ENCODE measurements at regions not wholly inside any gene's neighbourhood (a gene's known extent, or its start where the extent isn't known, plus 50 kb on each side); places are given as distances from the start of the nearest gene placed in this dataset.
"Not testable (repeated sequence)": the region's sequence is repeated elsewhere in the genome, so short reads cannot be mapped to it uniquely, and the experiment has no call there.

DNA sequence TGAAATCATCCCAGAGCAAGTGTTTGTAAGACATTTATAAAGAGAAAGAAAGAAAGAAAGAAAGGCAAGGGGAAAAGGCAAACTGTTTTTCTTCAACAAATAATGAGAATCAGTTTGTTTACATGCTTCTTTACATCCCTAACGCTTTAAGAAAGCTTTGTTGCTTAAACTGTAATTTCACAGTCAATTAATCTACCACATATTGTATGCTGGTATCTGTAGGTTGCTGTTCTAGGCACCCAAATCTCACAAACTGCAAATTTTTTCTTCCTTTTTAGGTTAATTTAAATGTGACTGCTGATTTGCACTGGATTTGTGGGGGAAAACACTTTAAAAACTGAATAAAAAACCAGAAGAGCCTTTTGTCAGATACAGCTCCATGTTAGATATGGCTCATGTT lies 384.2 kb downstream of the ATP23 start:
- Histone ChIP-seq H3K4me1 (ENCODE audit: low read depth) (no peaks in the 10 kb centered on the region), H3K36me3 (no peaks in the 10 kb centered on the region), H3K27ac (no peak overlapping the region), H3K4me3 (no peak overlapping the region), H3K27me3 (no peaks in the 10 kb centered on the region), H3K9me3 (ENCODE audit: low read depth) (no peaks in the 10 kb centered on the region)
- TF ChIP-seq, protein P1, sequence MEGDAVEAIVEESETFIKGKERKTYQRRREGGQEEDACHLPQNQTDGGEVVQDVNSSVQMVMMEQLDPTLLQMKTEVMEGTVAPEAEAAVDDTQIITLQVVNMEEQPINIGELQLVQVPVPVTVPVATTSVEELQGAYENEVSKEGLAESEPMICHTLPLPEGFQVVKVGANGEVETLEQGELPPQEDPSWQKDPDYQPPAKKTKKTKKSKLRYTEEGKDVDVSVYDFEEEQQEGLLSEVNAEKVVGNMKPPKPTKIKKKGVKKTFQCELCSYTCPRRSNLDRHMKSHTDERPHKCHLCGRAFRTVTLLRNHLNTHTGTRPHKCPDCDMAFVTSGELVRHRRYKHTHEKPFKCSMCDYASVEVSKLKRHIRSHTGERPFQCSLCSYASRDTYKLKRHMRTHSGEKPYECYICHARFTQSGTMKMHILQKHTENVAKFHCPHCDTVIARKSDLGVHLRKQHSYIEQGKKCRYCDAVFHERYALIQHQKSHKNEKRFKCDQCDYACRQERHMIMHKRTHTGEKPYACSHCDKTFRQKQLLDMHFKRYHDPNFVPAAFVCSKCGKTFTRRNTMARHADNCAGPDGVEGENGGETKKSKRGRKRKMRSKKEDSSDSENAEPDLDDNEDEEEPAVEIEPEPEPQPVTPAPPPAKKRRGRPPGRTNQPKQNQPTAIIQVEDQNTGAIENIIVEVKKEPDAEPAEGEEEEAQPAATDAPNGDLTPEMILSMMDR (IDR thresholded peaks at IDR 0.05; ENCODE audit: low read depth, low read length), result no peak
- no peak for DNase-seq (ENCODE audit: low read depth in 1 of 2, low spot score in 1 of 2)

DNA sequence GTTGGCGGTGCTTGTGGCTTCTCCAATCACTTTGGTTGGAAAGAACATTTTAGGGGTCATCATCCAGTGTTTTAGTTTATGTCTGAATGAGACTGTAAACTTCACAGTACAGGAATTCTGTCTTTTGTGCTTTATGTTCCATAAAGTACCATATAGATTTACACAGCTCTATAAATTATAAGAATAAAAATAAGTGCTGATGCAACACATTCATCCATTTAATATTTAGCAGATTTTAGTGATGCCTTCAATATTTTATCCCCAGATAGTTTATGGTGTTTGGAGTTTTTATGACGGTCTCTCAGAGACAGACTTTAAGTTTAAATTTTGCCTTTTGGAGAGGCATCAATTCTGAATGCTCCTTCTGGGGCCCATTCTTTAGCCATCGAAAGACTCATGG lies 385.2 kb downstream of the ATP23 start:
- no peaks in the 10 kb centered on the region for H3K4me1 ChIP-seq (ENCODE audit: low read depth)
- no peaks in the 10 kb centered on the region for H3K9me3 ChIP-seq (ENCODE audit: low read depth)
- TF ChIP-seq, protein P1 (IDR thresholded peaks at IDR 0.05; ENCODE audit: low read depth, low read length), result no peak
- DNase-seq (ENCODE audit: low read depth in 1 of 2, low spot score in 1 of 2), result no peak
- H3K4me3 ChIP-seq, result no peak overlapping the region
- H3K27me3 ChIP-seq, result no peaks in the 10 kb centered on the region
- no peaks in the 10 kb centered on the region for H3K36me3 ChIP-seq
- no peak overlapping the region for H3K27ac ChIP-seq

DNA sequence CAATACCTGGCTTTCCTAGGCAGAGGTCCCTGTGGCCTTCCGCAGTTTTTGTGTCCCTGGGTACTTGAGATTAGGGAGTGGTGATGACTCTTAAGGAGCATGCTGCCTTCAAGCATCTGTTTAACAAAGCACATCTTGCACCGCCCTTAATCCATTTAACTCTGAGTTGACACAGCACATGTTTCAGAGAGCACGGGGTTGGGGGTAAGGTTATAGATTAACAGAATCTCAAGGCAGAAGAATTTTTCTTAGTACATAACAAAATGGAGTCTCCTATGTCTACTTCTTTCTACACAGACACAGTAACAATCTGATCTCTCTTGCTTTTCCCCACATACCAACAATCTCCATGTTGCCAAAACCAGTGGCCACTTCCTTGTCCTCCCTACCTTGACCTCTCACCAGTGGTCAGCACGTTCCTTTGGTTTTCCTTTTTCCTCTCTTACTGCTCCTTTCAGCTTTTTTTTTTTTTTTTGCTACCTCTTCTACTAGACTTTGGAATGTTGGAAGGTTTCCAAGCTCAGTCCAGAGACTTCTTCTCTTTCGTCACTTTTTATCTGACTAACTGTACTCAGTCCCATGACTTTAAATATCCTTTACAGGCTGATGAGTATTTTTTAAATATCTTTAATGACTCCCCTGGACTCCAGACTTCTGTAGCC lies 395.3 kb downstream of the ATP23 start:
- not testable (repeated sequence) for H3K36me3 ChIP-seq; H3K9me3 ChIP-seq (ENCODE audit: low read depth); H3K27ac ChIP-seq; H3K27me3 ChIP-seq; H3K4me3 ChIP-seq; H3K4me1 ChIP-seq (ENCODE audit: low read depth)
- DNase-seq (ENCODE audit: low read depth in 1 of 2, low spot score in 1 of 2), result peak; percentile 28 to 97

DNA sequence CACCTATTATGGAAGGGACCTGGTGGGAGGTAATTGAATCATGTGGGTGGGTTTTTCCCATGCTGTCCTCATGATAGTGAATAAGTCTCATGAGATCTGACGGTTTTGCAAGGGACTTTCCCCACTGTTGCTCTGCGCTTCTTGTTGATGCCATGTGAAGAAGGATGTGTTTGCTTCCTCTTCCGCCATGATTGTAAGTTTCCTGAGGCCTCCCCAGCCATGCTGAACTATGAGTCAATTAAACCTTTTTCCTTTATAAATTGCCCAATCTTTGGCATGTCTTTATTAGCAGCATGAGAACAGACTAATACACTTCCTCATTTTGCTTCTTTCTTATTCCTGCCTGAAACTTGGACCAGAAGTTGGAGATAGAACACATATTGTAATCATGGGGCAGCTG lies 396.2 kb downstream of the ATP23 start:
- H3K36me3 ChIP-seq; H3K27me3 ChIP-seq; H3K4me1 ChIP-seq (ENCODE audit: low read depth); H3K9me3 ChIP-seq (ENCODE audit: low read depth); H3K4me3 ChIP-seq; H3K27ac ChIP-seq: not testable (repeated sequence)
- peak in 1 of 2 donors; percentile 60 for DNase-seq (ENCODE audit: low read depth in 1 of 2, low spot score in 1 of 2)

DNA sequence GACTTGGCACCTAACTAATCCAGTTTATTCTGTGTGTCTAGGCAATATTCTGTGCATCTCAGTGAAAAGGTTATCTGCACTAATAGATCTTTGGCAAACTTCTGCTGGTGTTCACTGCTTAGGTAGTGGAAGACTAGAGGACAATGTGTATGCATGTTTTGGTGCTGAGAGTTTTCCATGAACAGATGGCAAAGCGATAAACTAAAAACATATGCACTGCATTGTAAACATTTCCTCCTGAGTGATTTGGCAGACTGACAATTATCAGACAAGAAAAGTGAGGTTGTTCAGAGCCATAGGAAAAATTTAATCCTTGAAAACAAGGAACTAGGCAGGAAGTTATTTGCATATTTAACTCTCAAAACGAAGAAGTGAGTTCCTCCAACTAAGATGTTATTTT lies 400.4 kb downstream of the ATP23 start:
- no peaks in the 10 kb centered on the region for H3K36me3 ChIP-seq
- peak in 1 of 2 donors; percentile 71 for DNase-seq (ENCODE audit: low read depth in 1 of 2, low spot score in 1 of 2)

DNA sequence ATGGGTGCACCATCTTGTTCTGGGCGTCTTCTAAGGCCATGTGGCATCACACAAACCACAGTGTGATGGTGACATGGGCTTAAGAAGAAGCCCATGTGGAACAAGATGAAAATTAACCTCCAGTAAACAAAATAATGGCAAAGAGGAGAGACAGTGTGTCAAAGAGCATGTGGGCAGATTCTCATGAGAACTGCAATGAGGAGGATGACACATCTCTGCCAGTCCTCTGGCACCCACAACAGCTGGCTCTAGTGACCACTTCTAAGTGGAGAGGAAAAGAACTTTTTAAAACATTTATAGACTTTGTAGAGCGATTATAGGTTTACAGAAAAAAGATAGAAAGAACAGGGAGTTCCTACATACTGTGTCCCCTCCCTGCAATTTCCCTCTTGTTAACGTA lies 401.4 kb downstream of the ATP23 start:
- no peak overlapping the region for H3K27ac ChIP-seq
- no peaks in the 10 kb centered on the region for H3K27me3 ChIP-seq
- no peaks in the 10 kb centered on the region for H3K9me3 ChIP-seq (ENCODE audit: low read depth)
- TF ChIP-seq, protein P1 (IDR thresholded peaks at IDR 0.05; ENCODE audit: low read depth, low read length), result no peak
- H3K4me3 ChIP-seq, result no peak overlapping the region
- no peaks in the 10 kb centered on the region for H3K4me1 ChIP-seq (ENCODE audit: low read depth)
- DNase-seq (ENCODE audit: low read depth in 1 of 2, low spot score in 1 of 2), result no peak
- no peaks in the 10 kb centered on the region for H3K36me3 ChIP-seq

More for the DNA sequence above, 400.4 kb downstream of the ATP23 start:
- H3K27ac ChIP-seq, result no peak overlapping the region
- H3K27me3 ChIP-seq, result no peaks in the 10 kb centered on the region
- H3K4me3 ChIP-seq, result no peak overlapping the region
- no peaks in the 10 kb centered on the region for H3K4me1 ChIP-seq (ENCODE audit: low read depth)
- TF ChIP-seq, protein P1 (IDR thresholded peaks at IDR 0.05; ENCODE audit: low read depth, low read length), result no peak
- no peaks in the 10 kb centered on the region for H3K9me3 ChIP-seq (ENCODE audit: low read depth)

All from cardiac muscle cell (in vitro differentiated cells and primary cell).